DOHH2 (cell line): ENCODE measurements at regions not wholly inside any gene's neighbourhood (a gene's known extent, or its start where the extent isn't known, plus 50 kb on each side); places are given as distances from the start of the nearest gene placed in this dataset.

Source experiments
- H3F3A ChIP-seq: fragments of 200-600 bp; sonication (generic), shearing (Covaris generic); 2 replicates; pipeline ENCODE4 v1.6.0; 2016; ENCODE audit warnings: antibody characterized with exemption, mild to moderate bottlenecking; ENCODE audit not compliant: control insufficient read depth, insufficient read depth
- H3K27ac ChIP-seq: fragments of 200-600 bp; sonication (generic); 2 replicates; pipeline ENCODE4 v1.5.1; 2014; ENCODE audit warnings: low read depth, mild to moderate bottlenecking, low read length, moderate library complexity
- H3K27me3 ChIP-seq: fragments of 200-600 bp; sonication (generic); 2 replicates; pipeline ENCODE4 v1.6.1; 2014; ENCODE audit warnings: mild to moderate bottlenecking, low read length, mixed read lengths; ENCODE audit not compliant: control insufficient read depth
- H3K36me3 ChIP-seq: fragments of 200-600 bp; sonication (generic); 2 replicates; pipeline ENCODE4 v1.6.1; 2014; ENCODE audit warnings: mild to moderate bottlenecking, low read length, moderate library complexity, mixed read lengths; ENCODE audit not compliant: control insufficient read depth
- H3K4me1 ChIP-seq: fragments of 200-600 bp; sonication (generic); 2 replicates; pipeline ENCODE4 v1.6.1; 2014; ENCODE audit warnings: mild to moderate bottlenecking, low read length, mixed read lengths; ENCODE audit not compliant: control insufficient read depth
- H3K4me2 ChIP-seq: fragments of 200-600 bp; sonication (generic); 2 replicates; pipeline ENCODE4 v1.6.0; 2014; ENCODE audit warnings: mild to moderate bottlenecking, low read length, moderate library complexity
- H3K4me3 ChIP-seq: fragments of 200-600 bp; sonication (generic); 2 replicates; pipeline ENCODE4 v1.5.1; 2014; ENCODE audit warnings: mild to moderate bottlenecking, low read length, mixed read lengths
- H3K79me2 ChIP-seq: fragments of 200-600 bp; sonication (generic); 2 replicates; pipeline ENCODE4 v1.6.1; 2014; ENCODE audit warnings: mild to moderate bottlenecking, low read length, mixed read lengths; ENCODE audit not compliant: control insufficient read depth
- H3K9me2 ChIP-seq: fragments of 200-600 bp; sonication (generic); replicated peaks from 2 replicates; pipeline ENCODE4 v1.6.1; 2014; ENCODE audit warnings: mild to moderate bottlenecking, low read length, mixed read lengths; ENCODE audit not compliant: control insufficient read depth
- H3K9me3 ChIP-seq: fragments of 200-600 bp; sonication (generic); 2 replicates; pipeline ENCODE4 v1.6.1; 2014; ENCODE audit warnings: antibody characterized with exemption, low read length, mixed read lengths; ENCODE audit not compliant: control insufficient read depth, insufficient read depth
- H4K20me1 ChIP-seq: fragments of 200-600 bp; sonication (generic); 2 replicates; pipeline ENCODE4 v1.6.0; 2014; ENCODE audit warnings: low read depth, mild to moderate bottlenecking, antibody characterized with exemption, low read length, moderate library complexity; ENCODE audit not compliant: control insufficient read depth, insufficient read depth
- CTCF ChIP-seq: fragments of 200-600 bp; sonication (generic); IDR thresholded peaks from one replicate; pipeline ENCODE4 v1.5.1; 2014; ENCODE audit warnings: antibody characterized with exemption, mild to moderate bottlenecking, low read depth, low read length; ENCODE audit not compliant: poor library complexity, severe bottlenecking
- EZH2phosphoT487 ChIP-seq: fragments of 200-600 bp; sonication (generic); IDR thresholded peaks from 2 replicates; pipeline ENCODE4 v1.6.1; 2017; ENCODE audit warnings: borderline replicate concordance, mild to moderate bottlenecking, antibody characterized with exemption, low read length, moderate library complexity, mixed read lengths

- no peak for TF ChIP-seq EZH2phosphoT487
- TF ChIP-seq CTCF, result no peak
- Histone ChIP-seq H3K36me3 (no peaks in the 10 kb centered on the region), H3K4me1 (peaks cover 52% of the 10 kb centered on the region), H3F3A (peaks cover 5% of the 10 kb centered on the region; the same call in 1 of the 2 replicates), H3K79me2 (no peaks in the 10 kb centered on the region), H3K4me2 (no peak overlapping the region), H4K20me1 (no peaks in the 10 kb centered on the region), H3K4me3 (no peak overlapping the region), H3K27me3 (no peaks in the 10 kb centered on the region), H3K9me3 (0 out of 2 replicates have a peak, but pooled peaks cover 4% of the 10 kb centered on the region), H3K9me2 (no peaks in the 10 kb centered on the region), H3K27ac (no peak overlapping the region)
These were observed 311.0 kb downstream of the MRPL39 start for GRCh38 chr21:25296252-25296651.

GRCh38 chr21:25292396-25292795 is 314.9 kb downstream of the MRPL39 start:
- H3K9me3 ChIP-seq, result 0 out of 2 replicates have a peak, but pooled peaks cover 4% of the 10 kb centered on the region
- no peak overlapping the region for H3K27ac ChIP-seq
- H3K9me2 ChIP-seq, result no peaks in the 10 kb centered on the region; the same call in 1 of the 2 replicates
- H3K4me2 ChIP-seq, result no peak overlapping the region
- TF ChIP-seq EZH2phosphoT487 (no peak), CTCF (no peak)
- H3F3A ChIP-seq, result no peaks in the 10 kb centered on the region
- H3K36me3 ChIP-seq, result no peaks in the 10 kb centered on the region
- H3K4me1 ChIP-seq, result peaks cover 16% of the 10 kb centered on the region
- H3K4me3 ChIP-seq, result no peak overlapping the region
- H3K79me2 ChIP-seq, result no peaks in the 10 kb centered on the region
- no peaks in the 10 kb centered on the region for H4K20me1 ChIP-seq
- H3K27me3 ChIP-seq, result no peaks in the 10 kb centered on the region

- Histone ChIP-seq H3K9me2 (no peaks in the 10 kb centered on the region; the same call in 1 of the 2 replicates), H3K4me2 (no peak overlapping the region), H3K36me3 (no peaks in the 10 kb centered on the region), H3K27ac (no peak overlapping the region), H3K4me3 (no peak overlapping the region), H3K79me2 (no peaks in the 10 kb centered on the region), H3K9me3 (no peaks in the 10 kb centered on the region), H3K4me1 (no peaks in the 10 kb centered on the region; the same call in 1 of the 2 replicates), H3K27me3 (no peaks in the 10 kb centered on the region), H4K20me1 (no peaks in the 10 kb centered on the region), H3F3A (no peaks in the 10 kb centered on the region)
- TF ChIP-seq CTCF, result peak; percentile 48
- TF ChIP-seq EZH2phosphoT487, result no peak
These were observed 323.6 kb downstream of the MRPL39 start for GRCh38 chr21:25283720-25284119.
